ENCODE measurements at regions not wholly inside any gene's neighbourhood (a gene's known extent, or its start where the extent isn't known, plus 50 kb on each side); places are given as distances from the start of the nearest gene placed in this dataset.

- H3K4me1 ChIP-seq (ENCODE audit: control insufficient read depth in 5 of 5, insufficient read depth in 5 of 5, low read length in 5 of 5): no peaks in the 10 kb centered on the region
- no peak for ATAC-seq (ENCODE audit: insufficient read depth, low FRiP score)
- no peak for TF ChIP-seq CTCF (IDR thresholded peaks at IDR 0.05; ENCODE audit: control extremely low read depth, extremely low read depth)
- H3K4me3 ChIP-seq: no peak overlapping the region
- H3K9me3 ChIP-seq (ENCODE audit: control insufficient read depth in 4 of 4, insufficient read depth in 3 of 4, low read length in 3 of 4): no peaks in the 10 kb centered on the region
- 0 to 55% methylated on average over 1 of the region's 1 CpG for WGBS, 2 donors
- no peaks in the 10 kb centered on the region for H3K27me3 ChIP-seq (ENCODE audit: control insufficient read depth in 3 of 3, insufficient read depth in 3 of 3, low read length in 2 of 3)
- DNase-seq: no peak
- no peak overlapping the region for H3K27ac ChIP-seq (ENCODE audit: low read depth in 1 of 2, low read length in 1 of 2)
- H3K9ac ChIP-seq (ENCODE audit: insufficient read depth in 1 of 2, low read length in 2 of 2): no peak overlapping the region
- no peaks in the 10 kb centered on the region for H3K36me3 ChIP-seq (ENCODE audit: control insufficient read depth in 4 of 4, insufficient read depth in 4 of 4, low read length in 4 of 4)
These were observed 274.1 kb upstream of the EDNRB start for GRCh38 chr13:78192716-78193115.

GRCh38 chr13:78190296-78190695 lies 271.7 kb upstream of the EDNRB start:
- Histone ChIP-seq H3K9me3 (ENCODE audit: control insufficient read depth in 4 of 4, insufficient read depth in 3 of 4, low read length in 3 of 4) (no peaks in the 10 kb centered on the region), H3K27me3 (ENCODE audit: control insufficient read depth in 3 of 3, insufficient read depth in 3 of 3, low read length in 2 of 3) (no peaks in the 10 kb centered on the region), H3K4me3 (no peak overlapping the region), H3K9ac (ENCODE audit: insufficient read depth in 1 of 2, low read length in 2 of 2) (no peak overlapping the region), H3K36me3 (ENCODE audit: control insufficient read depth in 4 of 4, insufficient read depth in 4 of 4, low read length in 4 of 4) (no peaks in the 10 kb centered on the region), H3K4me1 (ENCODE audit: control insufficient read depth in 5 of 5, insufficient read depth in 5 of 5, low read length in 5 of 5) (no peaks in the 10 kb centered on the region), H3K27ac (ENCODE audit: low read depth in 1 of 2, low read length in 1 of 2) (no peak overlapping the region)
- no peak for ATAC-seq (ENCODE audit: insufficient read depth, low FRiP score)
- no peak for TF ChIP-seq CTCF (IDR thresholded peaks at IDR 0.05; ENCODE audit: control extremely low read depth, extremely low read depth)
- 75 to 84% methylated on average over 2 of the region's 2 CpGs for WGBS, 2 donors
- DNase-seq: no peak

GRCh38 chr13:78187781-78188180 lies 269.1 kb upstream of the EDNRB start:
- 67 to 70% methylated on average over 4 of the region's 4 CpGs for WGBS, 2 donors
- Histone ChIP-seq H3K4me3 (no peak overlapping the region), H3K9ac (ENCODE audit: insufficient read depth in 1 of 2, low read length in 2 of 2) (no peak overlapping the region), H3K27me3 (ENCODE audit: control insufficient read depth in 3 of 3, insufficient read depth in 3 of 3, low read length in 2 of 3) (no peaks in the 10 kb centered on the region), H3K27ac (ENCODE audit: low read depth in 1 of 2, low read length in 1 of 2) (no peak overlapping the region), H3K4me1 (ENCODE audit: control insufficient read depth in 5 of 5, insufficient read depth in 5 of 5, low read length in 5 of 5) (no peaks in the 10 kb centered on the region), H3K9me3 (ENCODE audit: control insufficient read depth in 4 of 4, insufficient read depth in 3 of 4, low read length in 3 of 4) (no peaks in the 10 kb centered on the region), H3K36me3 (ENCODE audit: control insufficient read depth in 4 of 4, insufficient read depth in 4 of 4, low read length in 4 of 4) (no peaks in the 10 kb centered on the region)
- DNase-seq (no peak), ATAC-seq (ENCODE audit: insufficient read depth, low FRiP score) (no peak)
- TF ChIP-seq CTCF (IDR thresholded peaks at IDR 0.05; ENCODE audit: control extremely low read depth, extremely low read depth): no peak

- ATAC-seq (ENCODE audit: insufficient read depth, low FRiP score) (no peak), DNase-seq (no peak)
- no peak overlapping the region for H3K9ac ChIP-seq (ENCODE audit: insufficient read depth in 1 of 2, low read length in 2 of 2)
- H3K36me3 ChIP-seq (ENCODE audit: control insufficient read depth in 4 of 4, insufficient read depth in 4 of 4, low read length in 4 of 4): no peaks in the 10 kb centered on the region
- no peaks in the 10 kb centered on the region for H3K9me3 ChIP-seq (ENCODE audit: control insufficient read depth in 4 of 4, insufficient read depth in 3 of 4, low read length in 3 of 4)
- no peak overlapping the region for H3K4me3 ChIP-seq
- H3K27ac ChIP-seq (ENCODE audit: low read depth in 1 of 2, low read length in 1 of 2): no peak overlapping the region
- H3K27me3 ChIP-seq (ENCODE audit: control insufficient read depth in 3 of 3, insufficient read depth in 3 of 3, low read length in 2 of 3): no peaks in the 10 kb centered on the region
- no peak for TF ChIP-seq CTCF (IDR thresholded peaks at IDR 0.05; ENCODE audit: control extremely low read depth, extremely low read depth)
- H3K4me1 ChIP-seq (ENCODE audit: control insufficient read depth in 5 of 5, insufficient read depth in 5 of 5, low read length in 5 of 5): no peaks in the 10 kb centered on the region
- 77 to 82% methylated on average over 1 of the region's 1 CpG for WGBS, 2 donors
These were observed 267.1 kb upstream of the EDNRB start for GRCh38 chr13:78185700-78186099.
